COLO668 (cell line): ENCODE measurements at regions not wholly inside any gene's neighbourhood (a gene's known extent, or its start where the extent isn't known, plus 50 kb on each side); places are given as distances from the start of the nearest gene placed in this dataset.

Experiments
- DNase-seq: peaks from one replicate; lab custom pipeline; 2025; ENCODE audit not compliant: unreplicated experiment; lab: John Stamatoyannopoulos, UW

DNA sequence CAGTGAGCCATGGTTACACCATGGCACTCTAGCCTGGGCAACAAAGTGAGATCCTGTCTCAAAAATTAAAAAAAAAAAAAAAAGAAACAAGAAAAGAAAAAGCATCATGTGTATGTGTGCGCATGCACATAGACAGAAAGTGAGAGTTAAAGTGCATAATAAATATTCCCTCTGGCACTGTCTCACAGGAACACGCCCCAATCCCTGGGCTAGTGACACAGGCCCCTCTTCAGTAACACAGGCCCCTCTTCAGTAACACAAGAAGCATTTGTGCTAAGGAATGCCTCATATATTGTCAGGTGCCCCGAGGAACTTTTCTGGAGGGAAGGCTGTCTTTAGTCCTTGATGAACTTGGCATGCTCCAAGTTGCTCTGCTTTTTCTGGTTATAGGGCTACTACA, 57.5 kb downstream of the RPL27A start:
- no peak for DNase-seq

DNA sequence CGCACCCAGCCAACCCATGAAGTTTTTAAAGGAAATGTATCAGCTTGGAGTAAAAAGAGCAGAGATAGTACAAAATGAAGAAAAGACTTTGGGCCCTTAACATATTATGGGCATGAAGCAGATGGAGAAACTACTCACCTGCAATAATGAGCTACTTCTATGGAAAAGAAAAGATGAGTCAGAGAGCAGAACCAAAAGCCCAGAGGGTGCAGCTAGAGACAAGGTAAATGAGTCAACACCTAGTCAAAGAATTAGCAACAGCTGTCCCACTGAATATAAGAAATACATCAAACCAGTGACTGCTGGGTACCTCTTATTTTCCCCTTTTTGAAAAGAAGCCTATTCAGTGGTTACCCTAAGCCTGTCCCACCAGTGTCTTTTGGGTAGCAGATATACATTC, 61.8 kb downstream of the RPL27A start:
- DNase-seq = no peak

DNA sequence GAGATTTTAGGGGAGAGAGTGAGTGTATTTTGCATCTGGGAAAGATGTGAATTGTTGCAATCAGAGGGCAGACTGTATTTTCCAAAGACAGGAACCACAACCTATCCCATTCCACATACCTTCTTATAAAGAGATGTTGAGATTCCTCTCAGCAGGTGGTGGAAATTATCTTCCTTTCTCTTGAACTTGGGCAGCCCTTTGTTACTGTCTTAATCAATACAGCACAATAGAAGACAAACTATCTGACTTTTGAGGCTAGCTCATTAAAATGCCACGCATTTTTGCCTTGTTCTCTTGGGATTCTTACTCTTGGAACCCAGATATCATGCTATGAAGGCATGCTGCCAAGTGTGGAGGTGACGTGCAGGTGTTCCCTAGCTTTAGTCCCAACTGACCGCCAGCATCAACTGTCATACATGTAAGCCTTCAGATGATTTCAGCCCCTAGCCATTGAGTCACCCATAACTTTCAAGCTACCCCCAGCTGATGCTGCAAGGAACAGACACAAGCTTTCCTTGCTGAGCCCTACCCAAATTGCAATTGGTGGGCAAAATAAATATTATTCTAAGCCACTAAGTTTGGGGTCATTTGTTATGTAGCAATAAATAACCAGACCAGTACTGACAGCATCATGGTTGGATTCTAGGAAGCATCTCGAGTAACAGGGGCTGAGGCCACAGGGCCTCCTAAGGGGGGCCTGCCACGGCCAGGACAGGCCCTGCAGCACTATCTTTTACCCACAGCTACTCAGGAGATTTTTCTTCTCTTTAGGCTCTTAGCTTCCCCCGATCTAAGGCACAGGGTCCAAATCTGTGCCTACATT, 63.0 kb downstream of the RPL27A start:
- no peak for DNase-seq

DNA sequence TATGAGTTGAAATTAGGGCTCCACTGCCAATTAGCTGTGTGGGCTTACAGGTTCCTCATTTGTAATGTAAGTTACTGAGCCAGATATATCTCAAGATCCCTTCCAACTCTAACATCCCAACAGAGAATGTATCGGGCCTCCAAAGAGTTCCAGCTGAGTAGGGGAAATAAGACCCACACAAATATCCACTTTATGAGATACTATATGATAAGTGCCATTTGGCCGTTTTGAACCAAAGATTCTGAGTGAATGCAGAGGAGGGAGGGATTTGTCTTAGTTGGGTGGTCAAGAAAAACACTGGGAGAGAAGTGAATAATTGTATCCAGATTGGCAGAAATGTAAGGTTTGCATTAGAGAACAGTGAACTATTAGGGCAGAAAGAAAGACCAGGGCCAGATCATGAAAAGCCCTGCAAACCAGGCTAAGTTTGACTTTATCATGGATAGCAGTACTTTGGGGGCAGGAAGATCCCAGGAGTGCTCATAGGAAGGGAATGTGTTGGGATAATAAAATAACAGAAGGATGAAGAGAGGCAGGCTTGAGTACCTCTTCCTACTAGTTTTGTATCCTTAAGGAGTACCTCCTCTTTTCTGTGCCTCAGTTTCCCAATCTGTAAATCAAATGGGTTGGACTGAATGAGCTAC, 63.9 kb downstream of the RPL27A start:
- DNase-seq = no peak

DNA sequence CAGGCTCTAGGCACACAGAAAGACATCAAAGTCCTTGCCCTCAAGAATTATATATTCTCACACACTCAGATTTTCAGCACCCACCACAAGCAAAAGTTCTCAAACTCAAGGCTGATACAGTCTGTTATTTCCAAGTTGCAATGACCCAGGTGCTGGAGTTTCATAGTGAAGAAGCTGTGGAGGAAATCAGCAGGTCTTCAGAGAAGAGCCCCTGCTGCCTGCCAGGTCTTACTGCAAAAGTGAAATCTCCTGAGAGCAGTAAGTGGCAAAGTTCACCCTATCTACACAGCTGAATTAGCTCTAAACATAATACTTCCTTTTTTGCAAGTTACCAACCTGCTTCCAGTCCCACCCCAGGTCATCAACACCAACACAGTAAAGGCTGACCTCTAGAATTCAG, 64.6 kb downstream of the RPL27A start:
- DNase-seq = no peak

DNA sequence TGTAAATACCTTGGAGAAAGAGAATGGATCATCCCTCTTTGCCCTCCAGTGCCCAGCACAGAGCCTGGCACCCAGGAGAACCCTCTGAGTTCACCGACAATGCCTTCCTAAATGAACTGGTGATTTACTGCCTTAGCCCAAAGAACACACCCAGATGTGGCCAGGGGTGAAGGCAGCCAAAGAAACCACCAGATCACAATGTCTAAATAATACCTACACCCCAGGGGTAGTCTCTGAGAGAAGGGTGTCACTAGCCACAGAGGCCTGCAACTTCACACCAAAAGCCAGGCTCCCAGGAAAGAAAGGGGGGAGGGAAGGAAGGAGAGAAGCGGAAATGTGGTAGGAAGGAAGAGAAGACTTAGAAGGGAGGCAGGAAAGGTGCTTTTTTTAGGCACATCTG, 65.7 kb downstream of the RPL27A start:
- DNase-seq = no peak

DNA sequence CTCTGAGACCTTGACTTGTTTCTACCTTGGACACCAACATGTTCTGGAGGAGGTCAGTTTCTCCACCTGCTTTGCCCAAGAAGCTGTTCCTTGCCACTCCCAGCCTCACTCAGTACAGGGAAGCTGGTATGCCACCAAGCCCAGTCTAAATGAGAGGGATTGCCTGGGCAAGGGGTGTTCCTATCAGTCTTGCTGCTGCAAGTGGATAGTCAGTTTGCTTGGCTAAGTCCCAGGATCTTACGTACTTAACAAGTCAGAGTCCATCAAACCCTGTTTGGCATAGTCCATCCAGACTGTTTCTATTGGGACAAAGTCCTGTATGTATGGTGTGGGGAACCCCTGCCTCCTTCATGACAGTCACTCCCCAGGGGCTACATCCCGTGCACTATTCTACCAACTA, 66.6 kb downstream of the RPL27A start:
- DNase-seq = no peak

DNA sequence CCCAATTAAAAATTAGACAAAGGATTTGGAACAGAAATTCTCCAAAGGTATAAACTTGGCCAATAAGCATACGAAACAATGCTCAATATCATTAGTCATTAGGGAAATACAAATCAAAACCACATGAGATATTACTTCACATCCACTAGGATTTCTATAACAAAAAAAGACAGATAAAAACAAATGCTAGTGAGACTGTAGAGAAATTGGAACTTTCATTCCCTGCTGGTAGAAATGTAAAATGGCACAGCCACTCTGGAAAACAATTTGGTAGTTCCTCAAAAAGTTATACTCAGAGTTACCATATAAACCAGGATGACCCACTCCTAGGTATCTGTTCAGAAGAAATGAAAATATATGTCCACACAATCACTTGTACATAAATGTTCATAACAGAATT, 71.6 kb downstream of the RPL27A start:
- DNase-seq = no peak

DNA sequence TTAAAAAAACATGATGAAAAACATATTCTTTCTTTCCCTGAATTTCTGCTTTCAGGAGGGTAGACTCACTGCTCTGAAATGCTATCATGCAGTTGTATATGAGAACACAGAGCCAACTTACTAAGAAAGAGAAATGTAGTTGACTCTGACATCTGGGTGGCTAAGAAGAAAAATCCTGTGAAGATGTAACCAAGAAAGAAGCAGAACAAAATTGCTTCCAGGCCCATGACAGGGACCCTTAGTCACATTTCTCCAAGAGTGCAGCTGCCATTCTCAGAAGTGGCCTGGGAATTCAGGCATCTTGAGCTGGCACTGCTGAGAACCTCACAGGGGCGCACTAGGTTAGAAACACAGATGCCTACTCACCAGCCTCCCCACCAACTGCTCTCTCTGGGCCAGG, 73.6 kb downstream of the RPL27A start:
- no peak for DNase-seq

DNA sequence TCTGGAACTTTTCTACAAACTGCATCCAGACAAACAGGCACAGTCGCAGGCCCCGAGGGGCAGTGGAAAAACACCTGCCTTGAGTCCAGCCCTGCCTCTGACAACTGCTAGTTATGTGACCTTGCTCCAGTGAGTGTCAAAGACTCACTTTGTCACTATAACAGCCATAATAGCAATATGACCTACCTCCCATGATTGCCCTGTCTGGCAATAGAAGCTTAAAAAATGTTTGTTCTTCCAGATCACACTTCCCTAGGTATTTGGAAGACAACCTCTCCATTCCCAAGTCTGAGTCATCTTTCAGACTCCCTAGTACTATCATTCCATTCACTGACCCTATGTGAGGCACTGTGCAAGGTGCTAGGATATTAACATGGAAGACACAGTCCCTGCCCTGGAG, 74.5 kb downstream of the RPL27A start:
- no peak for DNase-seq

DNA sequence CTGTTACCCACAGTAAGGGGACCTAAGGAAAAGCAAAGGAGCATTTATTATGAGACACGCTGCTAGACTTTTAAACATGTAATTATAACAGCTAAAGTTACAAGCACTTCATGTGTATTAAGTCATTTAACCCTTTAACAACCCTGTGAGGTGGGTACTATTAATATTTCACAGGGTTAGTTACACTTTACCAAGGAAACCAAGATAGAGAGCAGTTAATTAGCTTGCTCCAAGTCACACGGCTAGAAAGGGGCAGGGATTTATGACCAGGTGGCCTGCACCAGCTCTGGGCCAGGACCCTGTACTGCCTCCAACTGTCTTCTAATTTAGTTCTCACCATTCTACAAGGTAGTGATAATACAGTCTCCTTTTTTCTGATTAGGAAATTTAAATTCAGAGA, 74.9 kb downstream of the RPL27A start:
- no peak for DNase-seq

DNA sequence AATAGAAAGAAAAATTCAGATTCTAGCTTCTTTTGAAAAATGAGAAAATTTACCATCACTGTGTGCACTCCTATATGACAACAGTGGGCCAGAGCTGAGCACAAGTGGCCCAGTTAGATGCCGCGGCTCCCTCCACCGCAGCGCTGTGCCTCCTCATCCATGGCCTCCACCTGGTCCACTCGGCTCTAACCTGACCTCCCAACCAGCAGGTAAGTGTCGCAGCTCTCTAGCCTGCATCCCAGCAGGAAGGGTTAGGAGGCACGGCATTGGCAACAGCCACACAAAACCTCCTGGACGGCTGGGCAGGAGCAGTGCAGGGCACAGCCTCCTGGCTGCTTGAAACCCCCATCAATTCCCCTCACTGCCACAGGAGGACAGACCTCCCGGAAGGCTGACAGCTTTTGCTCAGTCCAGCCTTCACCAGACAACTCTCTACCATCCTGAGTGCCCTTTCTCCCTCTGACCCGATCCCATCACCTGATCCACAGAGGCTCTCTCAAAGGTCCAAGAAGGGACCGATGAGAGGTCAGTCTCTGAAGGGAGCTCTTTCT, 76.1 kb downstream of the RPL27A start:
- no peak for DNase-seq

DNA sequence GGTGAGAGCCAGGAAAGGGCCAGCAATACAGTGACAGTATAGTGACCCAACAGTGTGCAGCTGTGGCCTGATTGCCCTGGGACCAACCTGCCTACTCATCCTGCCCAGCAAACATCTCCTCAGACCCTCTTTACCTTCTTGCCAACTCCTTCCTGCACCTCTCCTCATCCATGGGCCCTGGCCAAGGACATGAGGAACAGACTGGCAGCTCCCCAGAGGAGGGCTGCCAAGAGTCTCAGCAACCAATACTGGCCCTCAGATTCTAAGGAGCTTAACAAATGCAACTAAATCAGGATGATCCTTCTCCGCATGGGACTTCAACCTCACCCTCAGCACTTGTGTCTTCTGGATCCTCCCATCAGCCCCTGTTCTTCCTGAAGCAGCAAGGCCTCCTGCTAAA, 77.0 kb downstream of the RPL27A start:
- DNase-seq = no peak

DNA sequence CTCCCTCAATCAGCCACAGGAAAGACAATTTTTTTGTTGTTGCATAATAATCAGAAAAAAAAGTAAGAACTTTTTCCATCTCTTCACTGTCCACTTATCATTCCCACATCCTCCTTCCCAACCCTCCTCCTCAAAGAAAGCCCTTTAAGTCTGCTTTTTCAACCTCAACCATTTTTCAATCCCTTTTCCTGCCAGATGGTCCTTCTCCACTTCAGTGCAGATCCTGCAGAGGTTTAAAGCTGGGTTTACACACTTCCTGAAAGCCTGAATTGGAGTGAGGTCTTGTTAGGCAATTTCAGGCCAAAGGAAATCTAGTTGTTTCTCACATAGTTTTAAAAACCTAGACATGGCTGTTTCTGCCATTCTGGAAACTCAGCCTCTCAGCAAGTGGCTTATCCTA, 78.3 kb downstream of the RPL27A start:
- no peak for DNase-seq

DNA sequence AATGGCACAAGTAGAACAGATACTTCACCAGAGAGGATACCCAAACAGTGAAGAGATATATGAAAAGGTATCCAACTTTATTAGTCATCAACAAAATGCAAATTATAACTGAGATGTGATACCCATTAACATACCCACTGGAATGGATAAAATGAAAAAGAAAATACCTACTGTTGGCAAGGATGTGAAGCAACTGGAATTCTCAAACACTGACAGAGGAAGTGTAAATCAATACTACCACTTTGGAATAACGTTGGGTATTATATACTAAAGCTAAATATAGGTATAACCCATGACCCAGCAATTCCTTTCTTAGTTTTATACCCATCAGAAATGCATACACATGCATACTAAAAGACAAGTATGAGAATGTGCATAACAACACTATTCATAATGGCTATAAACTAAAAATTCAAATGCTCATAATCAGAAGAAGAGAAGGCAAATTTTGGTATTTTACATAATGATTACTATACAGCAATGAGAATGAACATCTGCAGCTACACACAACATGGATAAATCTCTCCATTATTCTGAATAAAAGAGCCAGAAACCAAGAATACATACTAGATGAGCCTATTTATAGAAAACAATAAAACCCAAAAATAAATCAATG, 80.6 kb downstream of the RPL27A start:
- no peak for DNase-seq

DNA sequence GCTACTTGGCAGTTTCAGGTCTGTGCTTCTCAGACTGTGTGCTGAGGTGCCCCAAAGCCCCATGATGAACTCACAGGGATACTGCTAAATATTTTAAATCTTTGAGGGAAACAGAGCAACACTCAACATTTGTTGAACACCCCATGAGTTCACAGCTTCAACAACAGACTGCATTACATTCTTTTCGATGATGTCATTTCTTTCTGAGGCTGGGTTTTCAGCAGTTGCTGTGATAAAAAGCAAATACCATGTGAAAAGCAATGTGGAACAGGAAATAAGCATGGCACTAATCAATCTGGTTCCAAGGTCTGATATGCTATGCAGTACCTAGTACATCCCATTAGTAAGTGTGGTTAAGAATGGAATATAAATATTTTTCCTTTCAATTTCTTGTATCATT, 82.7 kb downstream of the RPL27A start:
- DNase-seq = no peak

DNA sequence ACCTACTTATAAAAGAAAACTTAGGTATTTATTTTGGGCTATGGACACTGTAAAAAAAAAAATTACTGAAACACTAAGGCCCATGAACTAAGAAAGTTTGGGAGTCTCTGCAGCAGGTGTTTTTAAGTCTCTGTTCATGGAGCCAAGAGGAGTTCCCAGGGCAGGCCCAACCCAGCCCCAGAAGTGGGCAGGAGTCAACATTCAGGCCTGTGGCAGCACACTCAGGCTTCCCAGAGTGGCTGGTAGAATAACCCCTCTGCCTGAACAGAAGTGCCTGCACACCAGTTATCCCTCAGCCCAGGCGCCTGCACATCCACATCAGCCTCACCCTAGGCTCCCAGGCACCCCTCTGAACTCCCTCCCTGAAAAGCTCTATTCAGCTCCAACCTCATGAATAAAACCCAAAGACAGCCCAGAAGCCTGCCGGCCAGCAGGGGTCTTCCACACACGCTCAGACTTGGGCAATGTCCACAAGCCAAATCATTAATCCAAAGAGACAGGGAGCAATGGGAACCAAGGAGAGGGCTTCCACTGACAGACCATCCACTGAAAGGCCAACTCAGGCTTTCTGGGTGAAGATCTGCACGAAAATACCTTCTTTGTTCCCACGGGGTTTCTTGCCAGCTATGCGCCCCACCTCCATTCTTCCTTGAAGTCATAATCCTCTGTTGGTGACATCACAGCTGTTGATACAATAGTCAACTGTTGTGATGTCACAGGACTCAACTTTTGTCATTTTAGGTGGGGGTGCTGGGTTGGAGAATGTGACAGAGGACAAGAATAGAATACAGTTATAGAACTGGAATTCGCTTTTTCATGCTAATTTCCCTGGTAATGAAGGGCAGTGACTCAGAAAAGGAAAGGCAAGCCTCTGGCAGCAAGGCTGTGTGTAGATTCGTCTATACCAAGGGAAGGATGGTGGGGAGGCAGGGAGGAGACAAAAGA, 83.7 kb downstream of the RPL27A start:
- DNase-seq = no peak

DNA sequence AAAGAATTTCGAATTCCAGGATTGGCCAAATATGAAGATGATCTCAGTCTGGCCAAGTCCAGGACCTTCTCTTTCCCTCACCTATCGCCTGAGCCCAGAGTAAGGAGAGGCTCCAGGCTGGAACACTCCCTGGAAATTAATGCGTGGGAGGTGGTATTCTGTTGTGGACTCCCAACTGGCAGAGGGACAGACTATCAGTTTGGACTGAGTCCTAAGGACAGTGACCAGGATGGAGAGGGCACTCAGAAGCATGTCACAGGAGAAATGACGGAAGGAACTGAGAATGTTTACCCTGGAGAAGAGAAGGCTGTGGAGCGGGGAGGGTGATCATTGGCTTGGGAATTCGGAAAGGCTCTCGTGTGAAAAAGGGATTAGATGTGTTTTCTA, 84.4 kb downstream of the RPL27A start:
- no peak for DNase-seq

DNA sequence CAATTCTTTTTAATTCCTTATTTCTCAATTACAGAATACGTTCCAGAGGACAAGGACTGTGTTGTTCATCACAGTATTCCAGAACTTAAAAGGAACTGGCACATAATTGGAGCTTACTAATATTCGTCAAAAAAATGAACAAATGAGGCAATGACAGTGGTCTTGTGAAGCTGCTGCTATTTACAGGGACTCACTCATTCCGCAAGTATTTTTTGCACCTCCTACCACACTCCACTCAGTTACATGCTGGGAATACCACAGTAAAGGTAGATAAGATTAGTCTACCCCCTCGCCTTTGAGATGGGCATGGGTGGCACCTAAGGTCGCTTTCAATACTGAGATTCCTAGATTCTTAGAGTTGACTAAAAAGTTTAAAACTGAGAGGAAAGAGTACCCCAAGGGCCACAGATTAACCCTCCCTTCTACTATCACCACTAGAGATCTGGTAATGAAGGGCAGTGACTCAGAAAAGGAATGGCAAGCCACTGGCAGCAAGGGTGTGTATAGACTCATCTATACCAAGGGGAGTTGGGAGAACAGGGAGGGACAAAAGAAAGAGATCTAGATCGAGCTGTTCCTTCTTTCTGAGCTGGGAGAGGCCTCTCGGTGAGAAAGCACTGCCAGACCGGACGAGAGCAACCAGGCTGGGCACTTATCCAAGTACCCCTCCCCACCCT, 85.0 kb downstream of the RPL27A start:
- DNase-seq = no peak

DNA sequence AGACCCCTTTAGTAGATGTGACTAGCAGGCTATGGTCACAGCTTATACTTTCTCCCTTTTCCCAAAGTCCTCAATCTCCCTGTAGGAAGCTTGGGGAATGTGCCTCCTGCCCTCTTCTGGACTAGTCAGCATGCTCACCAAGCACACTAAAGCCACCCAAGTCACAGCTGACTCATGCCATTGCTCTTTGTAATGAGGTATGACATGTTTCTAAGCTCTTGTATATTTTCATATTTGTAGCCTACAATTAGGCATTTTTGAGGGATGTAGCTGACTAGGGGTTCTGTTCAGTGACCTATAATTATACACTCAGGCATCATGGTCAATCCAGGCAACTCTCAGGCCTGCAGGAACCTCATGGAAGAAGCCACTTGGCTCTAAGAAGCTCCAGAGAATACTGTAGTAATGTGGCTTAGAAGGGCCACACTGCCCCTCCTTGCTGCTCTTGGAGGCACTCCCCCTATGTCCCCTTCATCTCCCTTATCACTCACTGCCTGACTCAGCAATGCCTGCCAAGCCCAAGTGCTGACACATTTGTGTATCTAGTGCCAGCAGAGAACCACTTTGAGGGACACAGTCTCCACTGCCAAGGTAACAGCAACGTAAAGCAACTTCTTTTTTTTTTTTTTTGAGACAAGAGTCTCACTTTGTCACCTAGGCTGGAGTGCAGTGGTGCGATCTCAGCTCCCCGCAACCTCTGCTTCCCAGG, 86.2 kb downstream of the RPL27A start:
- no peak for DNase-seq
